Endothelial cell of umbilical vein (primary cell): ENCODE measurements at regions not wholly inside any gene's neighbourhood (a gene's known extent, or its start where the extent isn't known, plus 50 kb on each side); places are given as distances from the start of the nearest gene placed in this dataset.

Experiments
- MYC ChIP-seq: IDR thresholded peaks from one replicate; pipeline ENCODE4 v1.6.1; 2011; ENCODE audit warnings: mild to moderate bottlenecking, low read depth, low read length
- POLR2A ChIP-seq: IDR thresholded peaks from 2 replicates; pipeline ENCODE4 v1.6.1; 2012; ENCODE audit warnings: low read depth, mild to moderate bottlenecking, control low read depth, low read length

DNA sequence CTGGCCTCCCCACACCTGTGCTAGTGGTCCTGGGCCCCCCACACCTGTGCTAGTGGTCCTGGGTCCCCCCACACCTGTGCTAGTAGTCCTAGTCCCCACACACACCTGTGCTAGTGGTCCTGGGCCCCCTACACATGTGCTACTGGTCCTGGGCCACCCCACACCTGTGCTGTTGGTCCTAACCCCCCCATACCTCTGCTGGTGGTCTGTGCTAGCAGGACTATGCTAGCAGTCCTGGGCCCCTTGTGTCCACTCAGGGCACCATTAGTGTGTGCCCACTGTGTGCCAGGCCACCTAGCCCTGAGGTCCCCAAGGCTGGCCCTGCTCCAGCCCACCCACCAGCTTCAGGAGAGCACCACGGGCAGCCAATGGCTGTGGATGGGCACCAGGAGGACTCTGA lies 558.2 kb upstream of the SALL3 start:
- TF ChIP-seq MYC (no peak), POLR2A (no peak)
